ENCODE measurements at regions not wholly inside any gene's neighbourhood (a gene's known extent, or its start where the extent isn't known, plus 50 kb on each side); places are given as distances from the start of the nearest gene placed in this dataset.

- DNase-seq (ENCODE audit: extremely low spot score, unreplicated experiment), result no peak
- Mint-ChIP-seq H3K36me3 (ENCODE audit: unreplicated experiment) (no peaks in the 10 kb centered on the region), H3K27me3 (ENCODE audit: unreplicated experiment) (no peaks in the 10 kb centered on the region), H3K9me3 (ENCODE audit: unreplicated experiment) (no peaks in the 10 kb centered on the region), H3K4me1 (ENCODE audit: unreplicated experiment) (no peaks in the 10 kb centered on the region), H3K4me3 (ENCODE audit: unreplicated experiment) (no peak overlapping the region), H3K27ac (ENCODE audit: unreplicated experiment) (no peak overlapping the region)
- TF ChIP-seq CTCF (IDR thresholded peaks at IDR 0.05), result no peak
Measured at GRCh38 chr4:89397441-89397840, 89.8 kb upstream of the GPRIN3 start.

GRCh38 chr4:89382439-89382838 lies 74.8 kb upstream of the GPRIN3 start:
- TF ChIP-seq CTCF (IDR thresholded peaks at IDR 0.05), result no peak
- Mint-ChIP-seq H3K27ac (ENCODE audit: unreplicated experiment) (no peak overlapping the region), H3K27me3 (ENCODE audit: unreplicated experiment) (peaks cover 4% of the 10 kb centered on the region)

DNA sequence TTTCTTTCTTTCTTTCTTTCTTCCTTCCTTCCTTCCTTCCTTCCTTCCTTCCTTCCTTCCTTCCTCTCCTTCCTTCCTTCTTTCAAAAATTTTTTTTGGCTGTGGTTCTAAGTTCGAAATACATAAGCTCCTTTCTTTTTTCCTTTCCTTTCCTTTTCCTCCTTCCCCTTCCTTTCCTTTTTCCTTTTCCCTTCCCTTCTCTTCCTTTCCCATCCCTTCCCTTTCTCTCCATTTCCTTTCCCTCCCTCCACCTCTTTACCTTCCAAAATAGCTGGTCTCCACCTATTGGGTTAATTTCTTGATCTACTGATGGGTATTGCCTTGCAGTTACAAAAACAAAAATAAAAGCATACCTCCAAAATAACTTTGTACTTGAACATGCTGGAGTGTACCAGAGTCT lies 73.4 kb upstream of the GPRIN3 start:
- no peak for DNase-seq (ENCODE audit: extremely low spot score, unreplicated experiment)
- Mint-ChIP-seq H3K9me3 (ENCODE audit: unreplicated experiment) (no peaks in the 10 kb centered on the region), H3K27ac (ENCODE audit: unreplicated experiment) (no peak overlapping the region), H3K36me3 (ENCODE audit: unreplicated experiment) (no peaks in the 10 kb centered on the region), H3K4me3 (ENCODE audit: unreplicated experiment) (no peak overlapping the region), H3K4me1 (ENCODE audit: unreplicated experiment) (no peaks in the 10 kb centered on the region), H3K27me3 (ENCODE audit: unreplicated experiment) (no peaks in the 10 kb centered on the region)
- no peak for TF ChIP-seq CTCF (IDR thresholded peaks at IDR 0.05)

More at GRCh38 chr4:89382439-89382838, 74.8 kb upstream of the GPRIN3 start:
- Mint-ChIP-seq H3K4me1 (ENCODE audit: unreplicated experiment) (no peaks in the 10 kb centered on the region), H3K36me3 (ENCODE audit: unreplicated experiment) (no peaks in the 10 kb centered on the region), H3K4me3 (ENCODE audit: unreplicated experiment) (no peak overlapping the region), H3K9me3 (ENCODE audit: unreplicated experiment) (no peaks in the 10 kb centered on the region)
- DNase-seq (ENCODE audit: extremely low spot score, unreplicated experiment), result no peak

- Mint-ChIP-seq H3K27ac (ENCODE audit: unreplicated experiment) (no peak overlapping the region), H3K27me3 (ENCODE audit: unreplicated experiment) (no peaks in the 10 kb centered on the region), H3K4me1 (ENCODE audit: unreplicated experiment) (no peaks in the 10 kb centered on the region), H3K36me3 (ENCODE audit: unreplicated experiment) (no peaks in the 10 kb centered on the region), H3K9me3 (ENCODE audit: unreplicated experiment) (no peaks in the 10 kb centered on the region), H3K4me3 (ENCODE audit: unreplicated experiment) (no peak overlapping the region)
- no peak for TF ChIP-seq CTCF (IDR thresholded peaks at IDR 0.05)
- DNase-seq (ENCODE audit: extremely low spot score, unreplicated experiment), result no peak
Measured at GRCh38 chr4:89379511-89380044, 72.0 kb upstream of the GPRIN3 start.

- Mint-ChIP-seq H3K27me3 (ENCODE audit: unreplicated experiment) (no peaks in the 10 kb centered on the region), H3K36me3 (ENCODE audit: unreplicated experiment) (no peaks in the 10 kb centered on the region), H3K27ac (ENCODE audit: unreplicated experiment) (no peak overlapping the region), H3K4me1 (ENCODE audit: unreplicated experiment) (no peaks in the 10 kb centered on the region), H3K4me3 (ENCODE audit: unreplicated experiment) (no peak overlapping the region), H3K9me3 (ENCODE audit: unreplicated experiment) (no peaks in the 10 kb centered on the region)
- no peak for DNase-seq (ENCODE audit: extremely low spot score, unreplicated experiment)
- no peak for TF ChIP-seq CTCF (IDR thresholded peaks at IDR 0.05)
Measured at GRCh38 chr4:89373394-89373793, 65.8 kb upstream of the GPRIN3 start.

Measured in osteocyte (in vitro differentiated cells).